DND-41 (cell line): ENCODE measurements at regions not wholly inside any gene's neighbourhood (a gene's known extent, or its start where the extent isn't known, plus 50 kb on each side); places are given as distances from the start of the nearest gene placed in this dataset.
"Not testable (repeated sequence)": the region's sequence is repeated elsewhere in the genome, so short reads cannot be mapped to it uniquely, and the experiment has no call there.

Experiments used
- EZH2 ChIP-seq: IDR thresholded peaks from 3 replicates; pipeline ENCODE4 v1.6.1; 2012; ENCODE audit warnings: borderline replicate concordance, low read depth, mild to moderate bottlenecking, moderate library complexity, low read length, inconsistent platforms; ENCODE audit not compliant: severe bottlenecking
- TF ChIP-seq, protein P1 (sequence below): IDR thresholded peaks from 2 replicates; pipeline ENCODE4 v1.5.1; 2012; ENCODE audit warnings: borderline replicate concordance, low read length, moderate library complexity, mild to moderate bottlenecking; ENCODE audit not compliant: poor library complexity, severe bottlenecking; ENCODE audit errors: extremely low read depth

DNA sequence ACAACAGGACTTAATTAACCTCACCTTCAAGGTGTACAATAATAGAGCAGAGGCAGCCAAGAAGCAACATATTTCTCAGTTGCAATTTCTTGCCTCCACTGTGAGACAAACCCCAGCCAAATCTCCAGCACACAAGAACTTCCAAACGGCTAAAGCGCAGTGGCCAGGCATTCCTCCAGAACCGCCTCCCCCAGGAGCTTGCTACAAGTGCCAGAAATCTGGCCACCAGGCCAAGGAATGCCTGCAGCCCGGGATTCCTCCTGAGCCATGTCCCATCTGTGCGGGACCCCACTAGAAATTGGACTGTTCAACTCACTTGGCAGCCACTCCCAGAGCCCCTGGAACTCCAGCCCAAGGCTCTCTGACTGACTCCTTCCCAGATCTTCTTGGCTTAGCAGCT is 73.9 kb upstream of the FAM90A26 start:
- TF ChIP-seq, protein P1, sequence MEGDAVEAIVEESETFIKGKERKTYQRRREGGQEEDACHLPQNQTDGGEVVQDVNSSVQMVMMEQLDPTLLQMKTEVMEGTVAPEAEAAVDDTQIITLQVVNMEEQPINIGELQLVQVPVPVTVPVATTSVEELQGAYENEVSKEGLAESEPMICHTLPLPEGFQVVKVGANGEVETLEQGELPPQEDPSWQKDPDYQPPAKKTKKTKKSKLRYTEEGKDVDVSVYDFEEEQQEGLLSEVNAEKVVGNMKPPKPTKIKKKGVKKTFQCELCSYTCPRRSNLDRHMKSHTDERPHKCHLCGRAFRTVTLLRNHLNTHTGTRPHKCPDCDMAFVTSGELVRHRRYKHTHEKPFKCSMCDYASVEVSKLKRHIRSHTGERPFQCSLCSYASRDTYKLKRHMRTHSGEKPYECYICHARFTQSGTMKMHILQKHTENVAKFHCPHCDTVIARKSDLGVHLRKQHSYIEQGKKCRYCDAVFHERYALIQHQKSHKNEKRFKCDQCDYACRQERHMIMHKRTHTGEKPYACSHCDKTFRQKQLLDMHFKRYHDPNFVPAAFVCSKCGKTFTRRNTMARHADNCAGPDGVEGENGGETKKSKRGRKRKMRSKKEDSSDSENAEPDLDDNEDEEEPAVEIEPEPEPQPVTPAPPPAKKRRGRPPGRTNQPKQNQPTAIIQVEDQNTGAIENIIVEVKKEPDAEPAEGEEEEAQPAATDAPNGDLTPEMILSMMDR: not testable (repeated sequence)
- not testable (repeated sequence) for TF ChIP-seq EZH2
